SK-N-MC (cell line): ENCODE measurements at regions not wholly inside any gene's neighbourhood (a gene's known extent, or its start where the extent isn't known, plus 50 kb on each side); places are given as distances from the start of the nearest gene placed in this dataset.

ENCODE experiments used
- EZH2 ChIP-seq: fragments of 200-600 bp; sonication (generic); IDR thresholded peaks from one replicate; pipeline ENCODE4 v1.6.1; 2017; ENCODE audit warnings: antibody characterized with exemption
- POLR2AphosphoS5 ChIP-seq: IDR thresholded peaks from 2 replicates; pipeline ENCODE4 v1.6.1; 2012; ENCODE audit warnings: mild to moderate bottlenecking, low read depth, low read length, borderline replicate concordance

GRCh38 chr12:23424685-23425084 lies 524.8 kb downstream of the SOX5 start:
- TF ChIP-seq EZH2, result no peak
- TF ChIP-seq POLR2AphosphoS5, result no peak
